ENCODE measurements at regions not wholly inside any gene's neighbourhood (a gene's known extent, or its start where the extent isn't known, plus 50 kb on each side); places are given as distances from the start of the nearest gene placed in this dataset.

DNA sequence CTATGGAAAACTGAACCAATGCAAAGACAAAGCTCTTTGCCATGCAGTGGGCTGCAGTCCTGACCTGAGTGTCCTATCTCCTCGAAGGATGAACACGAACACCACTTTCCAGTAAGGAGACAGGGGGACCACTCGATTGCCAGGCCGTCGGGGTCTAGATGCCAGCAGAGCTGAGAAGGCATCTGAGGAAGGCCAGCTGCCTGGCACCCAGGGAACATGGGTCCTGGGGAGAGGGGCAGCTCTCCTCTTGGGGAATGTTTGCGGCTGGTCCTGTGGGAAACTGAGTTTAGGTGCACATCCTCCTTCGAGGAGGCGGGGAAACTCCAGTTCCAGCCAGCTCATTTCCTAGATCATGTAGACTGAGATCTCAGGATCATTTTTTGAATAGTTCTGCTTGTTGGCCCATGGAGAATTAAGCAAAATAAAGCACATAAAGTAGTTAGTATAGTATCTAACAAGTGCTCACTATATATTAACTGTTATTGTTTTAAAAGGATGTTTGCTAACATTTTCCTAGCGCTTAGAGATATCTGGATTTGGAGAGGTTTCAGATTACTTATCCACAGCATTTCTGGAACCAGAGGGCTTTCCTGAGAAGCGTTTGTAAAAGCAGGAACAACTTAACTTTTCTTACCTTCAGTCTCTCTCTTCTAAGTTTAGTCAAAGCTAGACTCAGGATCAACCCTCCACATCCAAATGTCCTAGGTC is 225.3 kb upstream of the FOXQ1 start:
- intact Hi-C loops (cut with micrococcal nuclease): no loop called here
- Histone ChIP-seq H3K27ac (ENCODE audit: low read depth in 1 of 2, low read length in 2 of 2) (no peak overlapping the region), H3K4me2 (replicated peaks; ENCODE audit: extremely low read depth, low read length, poor library complexity, severe bottlenecking) (no peak overlapping the region), H2AFZ (ENCODE audit: insufficient read depth, low read depth, low read length, poor library complexity, severe bottlenecking) (no peak overlapping the region), H3K9ac (ENCODE audit: insufficient read depth, low read length, poor library complexity, severe bottlenecking) (no peak overlapping the region), H3K9me3 (replicated peaks in 1 of 2; ENCODE audit: control insufficient read depth in 1 of 2, insufficient read depth in 1 of 2, low read length in 2 of 2) (no peaks in the 10 kb centered on the region), H3K36me3 (replicated peaks in 1 of 2; ENCODE audit: control insufficient read depth in 1 of 2, insufficient read depth in 2 of 2, low read length in 2 of 2) (no peaks in the 10 kb centered on the region), H3K79me2 (ENCODE audit: insufficient read depth, low read length) (no peaks in the 10 kb centered on the region), H4K20me1 (ENCODE audit: insufficient read depth, low read length) (no peaks in the 10 kb centered on the region), H3K27me3 (ENCODE audit: control insufficient read depth in 2 of 2, insufficient read depth in 2 of 2, low read length in 2 of 2) (no peaks in the 10 kb centered on the region), H3K4me3 (replicated peaks in 1 of 3; ENCODE audit: low read depth in 2 of 3, low read length in 3 of 3) (no peak overlapping the region), H3K4me1 (ENCODE audit: control insufficient read depth in 1 of 2, insufficient read depth in 2 of 2, low read length in 2 of 2) (no peaks in the 10 kb centered on the region)
- TF ChIP-seq, protein P1, sequence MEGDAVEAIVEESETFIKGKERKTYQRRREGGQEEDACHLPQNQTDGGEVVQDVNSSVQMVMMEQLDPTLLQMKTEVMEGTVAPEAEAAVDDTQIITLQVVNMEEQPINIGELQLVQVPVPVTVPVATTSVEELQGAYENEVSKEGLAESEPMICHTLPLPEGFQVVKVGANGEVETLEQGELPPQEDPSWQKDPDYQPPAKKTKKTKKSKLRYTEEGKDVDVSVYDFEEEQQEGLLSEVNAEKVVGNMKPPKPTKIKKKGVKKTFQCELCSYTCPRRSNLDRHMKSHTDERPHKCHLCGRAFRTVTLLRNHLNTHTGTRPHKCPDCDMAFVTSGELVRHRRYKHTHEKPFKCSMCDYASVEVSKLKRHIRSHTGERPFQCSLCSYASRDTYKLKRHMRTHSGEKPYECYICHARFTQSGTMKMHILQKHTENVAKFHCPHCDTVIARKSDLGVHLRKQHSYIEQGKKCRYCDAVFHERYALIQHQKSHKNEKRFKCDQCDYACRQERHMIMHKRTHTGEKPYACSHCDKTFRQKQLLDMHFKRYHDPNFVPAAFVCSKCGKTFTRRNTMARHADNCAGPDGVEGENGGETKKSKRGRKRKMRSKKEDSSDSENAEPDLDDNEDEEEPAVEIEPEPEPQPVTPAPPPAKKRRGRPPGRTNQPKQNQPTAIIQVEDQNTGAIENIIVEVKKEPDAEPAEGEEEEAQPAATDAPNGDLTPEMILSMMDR (IDR thresholded peaks at IDR 0.05): no peak
- no peaks in the 10 kb centered on the region for H3K36me3 Mint-ChIP-seq
- no peaks in the 10 kb centered on the region for H3K4me1 Mint-ChIP-seq
- H3K9me3 Mint-ChIP-seq: no peaks in the 10 kb centered on the region
- no peak overlapping the region for H3K4me3 Mint-ChIP-seq
- H3K27ac Mint-ChIP-seq: no peak overlapping the region
- DNase-seq: no peak
- peaks cover 0 to 2% (median 0%) of the 10 kb centered on the region in 3 donors for H3K27me3 Mint-ChIP-seq (ENCODE audit: low read depth in 3 of 3)
- WGBS (ENCODE audit: insufficient coverage): 97% methylated on average over 6 of the region's 10 CpGs

DNA sequence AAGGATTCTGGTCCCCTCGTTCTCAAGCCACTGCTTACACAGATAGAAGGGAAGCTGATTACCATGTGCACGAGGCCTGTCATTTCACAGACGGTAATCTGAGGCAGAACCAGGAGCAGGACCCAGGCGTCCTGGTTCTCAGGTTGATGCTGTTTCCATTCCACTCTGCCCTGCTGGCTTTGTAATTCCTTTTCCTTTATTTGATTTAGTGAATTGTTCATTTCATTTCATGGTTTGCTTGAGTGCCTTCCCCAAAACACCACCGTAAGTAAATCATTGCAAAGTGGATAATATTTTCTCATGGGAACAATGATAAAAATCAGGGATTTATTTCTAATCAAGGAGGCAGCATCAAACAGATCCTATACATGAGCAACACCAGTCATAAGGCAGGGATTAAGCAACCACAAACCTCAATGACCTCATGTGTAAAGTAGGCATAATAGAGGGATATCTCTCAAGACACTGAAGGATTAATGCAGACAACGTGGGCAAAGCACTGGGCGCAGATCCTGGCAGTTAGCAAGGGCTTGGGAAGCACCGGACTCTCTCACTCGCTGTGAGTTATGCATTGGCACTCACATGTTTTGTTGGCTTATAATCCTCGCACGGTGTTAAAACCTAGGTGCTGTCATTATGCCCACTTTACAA is 229.5 kb upstream of the FOXQ1 start:
- H3K4me3 Mint-ChIP-seq: no peak overlapping the region
- H3K4me1 ChIP-seq (ENCODE audit: control insufficient read depth in 1 of 2, insufficient read depth in 2 of 2, low read length in 2 of 2): no peaks in the 10 kb centered on the region
- H3K9me3 Mint-ChIP-seq: peaks cover 0 to 2% (median 0%) of the 10 kb centered on the region in 7 donors

More for the DNA sequence above, 229.5 kb upstream of the FOXQ1 start:
- H4K20me1 ChIP-seq (ENCODE audit: insufficient read depth, low read length): no peaks in the 10 kb centered on the region
- H3K27ac ChIP-seq (ENCODE audit: low read depth in 1 of 2, low read length in 2 of 2): no peak overlapping the region
- H2AFZ ChIP-seq (ENCODE audit: insufficient read depth, low read depth, low read length, poor library complexity, severe bottlenecking): no peak overlapping the region
- 76% methylated on average over 7 of the region's 11 CpGs for WGBS (ENCODE audit: insufficient coverage)
- Mint-ChIP-seq H3K4me1 (no peaks in the 10 kb centered on the region), H3K36me3 (no peaks in the 10 kb centered on the region), H3K27ac (no peak overlapping the region), H3K27me3 (ENCODE audit: low read depth in 3 of 3) (peaks cover 0 to 4% (median 0%) of the 10 kb centered on the region in 3 donors)
- no peaks in the 10 kb centered on the region for H3K79me2 ChIP-seq (ENCODE audit: insufficient read depth, low read length)
- TF ChIP-seq, protein P1 (IDR thresholded peaks at IDR 0.05): no peak
- H3K4me2 ChIP-seq (replicated peaks; ENCODE audit: extremely low read depth, low read length, poor library complexity, severe bottlenecking): no peak overlapping the region
- DNase-seq: no peak
- H3K9me3 ChIP-seq (replicated peaks in 1 of 2; ENCODE audit: control insufficient read depth in 1 of 2, insufficient read depth in 1 of 2, low read length in 2 of 2): no peaks in the 10 kb centered on the region
- H3K4me3 ChIP-seq (replicated peaks in 1 of 3; ENCODE audit: low read depth in 2 of 3, low read length in 3 of 3): no peak overlapping the region
- no peaks in the 10 kb centered on the region for H3K36me3 ChIP-seq (replicated peaks in 1 of 2; ENCODE audit: control insufficient read depth in 1 of 2, insufficient read depth in 2 of 2, low read length in 2 of 2)
- no peaks in the 10 kb centered on the region for H3K27me3 ChIP-seq (ENCODE audit: control insufficient read depth in 2 of 2, insufficient read depth in 2 of 2, low read length in 2 of 2)
- H3K9ac ChIP-seq (ENCODE audit: insufficient read depth, low read length, poor library complexity, severe bottlenecking): no peak overlapping the region
- intact Hi-C loops (cut with micrococcal nuclease): no loop called here
